Uterus (tissue), 3 donors: ENCODE measurements at regions not wholly inside any gene's neighbourhood (a gene's known extent, or its start where the extent isn't known, plus 50 kb on each side); places are given as distances from the start of the nearest gene placed in this dataset.

Experiments
- DNase-seq, 2 donors: peaks; one replicate each; pipeline ENCODE4 v3.0.0-alpha.2; 2019 to 2020
- H3K27ac ChIP-seq, 2 donors: fragments of 200-600 bp; sonication (generic); 1 replicate in 1 of 2; 2 replicates in 1 of 2; pipeline ENCODE4 v1.5.1; 2016 to 2018
- H3K27me3 ChIP-seq, 2 donors: fragments of 200-600 bp; sonication (generic); one replicate each; pipeline ENCODE4 v1.5.1; 2018 to 2019; ENCODE audit warnings: control low read depth in 1 of 2
- H3K36me3 ChIP-seq, 2 donors: fragments of 200-600 bp; sonication (generic); one replicate each; pipeline ENCODE4 v1.5.1; 2019; ENCODE audit warnings: control low read depth in 1 of 2
- H3K4me1 ChIP-seq, 2 donors: fragments of 200-600 bp; sonication (generic); one replicate each; pipeline ENCODE4 v1.5.1; 2018 to 2019; ENCODE audit warnings: control low read depth in 1 of 2
- H3K4me3 ChIP-seq, 2 donors: fragments of 200-600 bp; sonication (generic); 1 replicate in 1 of 2; 2 replicates in 1 of 2; pipeline ENCODE4 v1.5.1; 2018 to 2019; ENCODE audit warnings: mild to moderate bottlenecking in 1 of 2
- H3K9me3 ChIP-seq, 2 donors: fragments of 200-600 bp; sonication (generic); one replicate each; pipeline ENCODE4 v1.5.1; 2019; ENCODE audit warnings: control low read depth in 1 of 2
- CTCF ChIP-seq, 4 experiments: fragments of 200-600 bp in 2 of 4; fragments of 450-650 bp in 2 of 4; sonication (generic) in 2 of 4; IDR thresholded peaks; one replicate each; pipeline ENCODE4 v1.5.1; 2016 to 2019; ENCODE audit warnings: antibody characterized with exemption in 4 of 4, mild to moderate bottlenecking in 2 of 4, moderate library complexity in 1 of 4
- POLR2A ChIP-seq, 2 donors: fragments of 450-650 bp; IDR thresholded peaks; one replicate each; pipeline ENCODE4 v1.6.1; 2016; ENCODE audit warnings: antibody characterized with exemption in 2 of 2, mild to moderate bottlenecking in 1 of 2, moderate library complexity in 1 of 2
- intact Hi-C: fragments of 100-400 bp; cut with DNase I; formaldehyde crosslinking; loops from one replicate; pipeline ENCODE4 v1.15.1; 2023; ENCODE audit warnings: low total_unique reads
- donor health status: DM: yes; HTN: yes; CAD: no.

GRCh38 chr4:187109636-187110035, 386.0 kb upstream of the FAT1 start:
- no peaks in the 10 kb centered on the region for H3K9me3 ChIP-seq
- TF ChIP-seq CTCF (IDR thresholded peaks at IDR 0.05) (no peak), POLR2A (IDR thresholded peaks at IDR 0.05) (no peak)
- H3K27ac ChIP-seq, result no peak overlapping the region
- no peaks in the 10 kb centered on the region for H3K27me3 ChIP-seq
- intact Hi-C loops, result no loop called here
- no peak for DNase-seq
- H3K36me3 ChIP-seq, result no peaks in the 10 kb centered on the region
- H3K4me1 ChIP-seq, result no peaks in the 10 kb centered on the region
- no peak overlapping the region for H3K4me3 ChIP-seq

- Histone ChIP-seq H3K9me3 (no peaks in the 10 kb centered on the region), H3K36me3 (no peaks in the 10 kb centered on the region), H3K27ac (no peak overlapping the region), H3K4me3 (no peak overlapping the region), H3K4me1 (no peaks in the 10 kb centered on the region), H3K27me3 (no peaks in the 10 kb centered on the region)
- intact Hi-C loops, result no loop called here
- TF ChIP-seq POLR2A (IDR thresholded peaks at IDR 0.05) (no peak), CTCF (IDR thresholded peaks at IDR 0.05) (no peak)
- no peak for DNase-seq
These were observed 394.5 kb upstream of the FAT1 start for GRCh38 chr4:187118166-187118565.

- intact Hi-C loops, result no loop called here
- Histone ChIP-seq H3K27ac (no peak overlapping the region), H3K4me3 (no peak overlapping the region), H3K27me3 (no peaks in the 10 kb centered on the region), H3K9me3 (no peaks in the 10 kb centered on the region), H3K36me3 (no peaks in the 10 kb centered on the region), H3K4me1 (no peaks in the 10 kb centered on the region)
- TF ChIP-seq POLR2A (IDR thresholded peaks at IDR 0.05) (no peak), CTCF (IDR thresholded peaks at IDR 0.05) (no peak)
- DNase-seq, result no peak
These were observed 395.0 kb upstream of the FAT1 start for GRCh38 chr4:187118602-187119120.

- Histone ChIP-seq H3K27ac (no peak overlapping the region), H3K27me3 (no peaks in the 10 kb centered on the region), H3K36me3 (no peaks in the 10 kb centered on the region), H3K4me3 (no peak overlapping the region), H3K9me3 (no peaks in the 10 kb centered on the region), H3K4me1 (no peaks in the 10 kb centered on the region)
- TF ChIP-seq CTCF (IDR thresholded peaks at IDR 0.05), result no peak
- DNase-seq, result no peak
- intact Hi-C loops, result no loop called here
These were observed 400.7 kb upstream of the FAT1 start for GRCh38 chr4:187124331-187124730.

- intact Hi-C loops, result no loop called here
These were observed 401.4 kb upstream of the FAT1 start for GRCh38 chr4:187125062-187125461.

More at GRCh38 chr4:187125062-187125461, 401.4 kb upstream of the FAT1 start:
- no peak for DNase-seq
- Histone ChIP-seq H3K27me3 (no peaks in the 10 kb centered on the region), H3K27ac (no peak overlapping the region), H3K36me3 (no peaks in the 10 kb centered on the region), H3K4me1 (no peaks in the 10 kb centered on the region), H3K4me3 (no peak overlapping the region), H3K9me3 (no peaks in the 10 kb centered on the region)
- no peak for TF ChIP-seq POLR2A (IDR thresholded peaks at IDR 0.05)
- no peak for TF ChIP-seq CTCF (IDR thresholded peaks at IDR 0.05)
